PC-9 (cell line): ENCODE measurements at regions not wholly inside any gene's neighbourhood (a gene's known extent, or its start where the extent isn't known, plus 50 kb on each side); places are given as distances from the start of the nearest gene placed in this dataset.

Source experiments
- BruUV-seq: library from RNA; stranded (reverse); fragments of 400-500 nt; replicated peaks from 2 replicates; lab custom pipeline; 2021; lab: Mats Ljungman, UMichigan
- CTCF ChIA-PET: fragments of 300-600 bp; sonication (Branson Sonifier 250); formaldehyde crosslinking; loops from one replicate; lab custom pipeline; 2022; ENCODE audit warnings: antibody characterized with exemption; lab: Charles Lee
- POLR2A ChIA-PET: fragments of 300-600 bp; sonication (Branson Sonifier 250); formaldehyde crosslinking; loops from one replicate; lab custom pipeline; 2022; ENCODE audit warnings: antibody characterized with exemption; ENCODE audit not compliant: unreplicated experiment; lab: Charles Lee
- DNase-seq, 2 experiments: peaks; one replicate each; pipeline versions ENCODE4 v3.0.0 to v3.0.0-alpha.2; 2015 to 2022; ENCODE audit warnings: mixed read lengths in 1 of 2
- H2AFZ ChIP-seq: fragments of 200-600 bp; sonication (generic); 2 replicates; pipeline ENCODE4 v1.8.1; 2017; ENCODE audit warnings: antibody characterized with exemption
- H3F3A ChIP-seq: fragments of 200-600 bp; sonication (generic); 2 replicates; pipeline ENCODE4 v1.8.1; 2017; ENCODE audit warnings: antibody characterized with exemption, mild to moderate bottlenecking, low read depth; ENCODE audit not compliant: insufficient read depth
- H3K27ac ChIP-seq: fragments of 200-600 bp; sonication (generic); 2 replicates; pipeline ENCODE4 v1.6.1; 2016; ENCODE audit warnings: mixed run types
- H3K27me3 ChIP-seq: fragments of 200-600 bp; sonication (generic); 2 replicates; pipeline ENCODE4 v1.6.1; 2016; ENCODE audit warnings: low read depth, mixed run types; ENCODE audit not compliant: insufficient read depth
- H3K36me3 ChIP-seq: fragments of 200-600 bp; sonication (generic); 2 replicates; pipeline ENCODE4 v1.6.1; 2016; ENCODE audit warnings: low read depth, mixed run types
- H3K4me1 ChIP-seq: fragments of 200-600 bp; sonication (generic); replicated peaks from 2 replicates; pipeline ENCODE4 v1.6.1; 2016; ENCODE audit warnings: mixed run types; ENCODE audit not compliant: insufficient read depth
- H3K4me2 ChIP-seq: fragments of 200-600 bp; sonication (generic); 2 replicates; pipeline ENCODE4 v1.6.1; 2017; ENCODE audit warnings: mixed run types
- H3K4me3 ChIP-seq: fragments of 200-600 bp; sonication (generic); 2 replicates; pipeline ENCODE4 v1.6.1; 2016; ENCODE audit warnings: mixed run types
- H3K79me2 ChIP-seq: fragments of 200-600 bp; sonication (generic); 2 replicates; pipeline ENCODE4 v1.6.1; 2017; ENCODE audit warnings: low read depth, mixed run types
- H3K9me2 ChIP-seq: fragments of 200-600 bp; sonication (generic); 2 replicates; pipeline ENCODE4 v1.8.1; 2017; ENCODE audit warnings: mild to moderate bottlenecking; ENCODE audit not compliant: insufficient read depth
- H3K9me3 ChIP-seq: fragments of 200-600 bp; sonication (generic); 2 replicates; pipeline ENCODE4 v1.8.1; 2016; ENCODE audit warnings: low read depth; ENCODE audit not compliant: insufficient read depth
- H4K20me1 ChIP-seq: fragments of 200-600 bp; sonication (generic); 2 replicates; pipeline ENCODE4 v1.8.1; 2017; ENCODE audit not compliant: insufficient read depth
- CTCF ChIP-seq: fragments of 200-600 bp; sonication (generic); conservative IDR thresholded peaks from 2 replicates; pipeline ENCODE4 v1.6.1; 2017; ENCODE audit warnings: mixed run types, antibody characterized with exemption, mild to moderate bottlenecking, moderate library complexity
- EZH2 ChIP-seq: fragments of 200-600 bp; sonication (generic); IDR thresholded peaks from 2 replicates; pipeline ENCODE4 v1.8.0; 2017; ENCODE audit warnings: antibody characterized with exemption, low read depth
- intact Hi-C: fragments of 100-400 bp; cut with micrococcal nuclease; formaldehyde crosslinking; loops from one replicate; pipeline ENCODE4 v1.10.0; 2022; ENCODE audit not compliant: unreplicated experiment

- intact Hi-C loops = no loop called here
Measured at GRCh38 chr16:7919782-7920181, 587.1 kb downstream of the RBFOX1 start.

DNA sequence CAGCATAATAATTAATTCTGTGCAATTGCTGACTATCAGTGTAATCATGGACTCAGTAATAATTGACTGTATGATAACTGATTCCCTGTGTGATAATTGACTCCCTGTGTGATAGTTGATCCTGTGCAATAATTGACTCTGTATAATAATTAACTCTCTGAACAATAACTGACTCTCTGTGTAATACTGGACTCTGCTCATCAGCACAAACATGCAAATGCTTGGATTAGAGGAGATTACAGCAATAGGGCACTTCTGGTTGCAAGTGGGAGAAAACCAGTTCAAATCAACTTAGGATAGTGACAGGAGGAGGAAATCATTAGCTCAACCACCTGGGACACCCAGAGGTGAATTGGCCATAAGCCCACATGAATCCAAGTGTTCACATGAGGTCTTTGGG lies 582.1 kb downstream of the RBFOX1 start:
- Histone ChIP-seq H3F3A (no peaks in the 10 kb centered on the region), H2AFZ (no peak overlapping the region), H3K4me1 (no peaks in the 10 kb centered on the region), H3K27ac (no peak overlapping the region), H3K4me3 (no peak overlapping the region), H3K27me3 (no peaks in the 10 kb centered on the region), H3K9me3 (no peaks in the 10 kb centered on the region), H3K4me2 (no peak overlapping the region), H3K9me2 (no peaks in the 10 kb centered on the region), H3K79me2 (no peaks in the 10 kb centered on the region), H4K20me1 (no peaks in the 10 kb centered on the region), H3K36me3 (no peaks in the 10 kb centered on the region)
- intact Hi-C loops = no loop called here
- CTCF ChIA-PET = no interaction called here
- POLR2A ChIA-PET = no interaction called here
- TF ChIP-seq EZH2 (no peak), CTCF (no peak)
- BruUV-seq = no TSS peak
- DNase-seq = no peak

More at GRCh38 chr16:7919782-7920181, 587.1 kb downstream of the RBFOX1 start:
- H3K27ac ChIP-seq = no peak overlapping the region
- POLR2A ChIA-PET = no interaction called here
- H3K4me1 ChIP-seq = no peaks in the 10 kb centered on the region
- H4K20me1 ChIP-seq = no peaks in the 10 kb centered on the region
- no peak overlapping the region for H2AFZ ChIP-seq
- H3K27me3 ChIP-seq = no peaks in the 10 kb centered on the region
- H3K36me3 ChIP-seq = no peaks in the 10 kb centered on the region
- H3K9me2 ChIP-seq = no peaks in the 10 kb centered on the region
- H3K4me3 ChIP-seq = no peak overlapping the region
- no peaks in the 10 kb centered on the region for H3K79me2 ChIP-seq
- no peak overlapping the region for H3K4me2 ChIP-seq
- DNase-seq = no peak
- no peaks in the 10 kb centered on the region for H3K9me3 ChIP-seq
- TF ChIP-seq EZH2 = no peak
- no peak for TF ChIP-seq CTCF
- no peaks in the 10 kb centered on the region for H3F3A ChIP-seq
- CTCF ChIA-PET = no interaction called here
- BruUV-seq = no TSS peak

GRCh38 chr16:7912132-7912531 lies 579.5 kb downstream of the RBFOX1 start:
- Histone ChIP-seq H3K79me2 (no peaks in the 10 kb centered on the region), H3K36me3 (no peaks in the 10 kb centered on the region), H3K27ac (no peak overlapping the region), H3K4me2 (no peak overlapping the region), H3K4me3 (no peak overlapping the region), H3K27me3 (no peaks in the 10 kb centered on the region), H3K9me2 (no peaks in the 10 kb centered on the region), H2AFZ (no peak overlapping the region), H3K4me1 (no peaks in the 10 kb centered on the region), H4K20me1 (no peaks in the 10 kb centered on the region), H3K9me3 (no peaks in the 10 kb centered on the region), H3F3A (no peaks in the 10 kb centered on the region)
- intact Hi-C loops = no loop called here
- ChIA-PET POLR2A (no interaction called here), CTCF (no interaction called here)
- no TSS peak for BruUV-seq
- DNase-seq = no peak
- TF ChIP-seq EZH2 = no peak
- no peak for TF ChIP-seq CTCF
